ENCODE measurements at regions not wholly inside any gene's neighbourhood (a gene's known extent, or its start where the extent isn't known, plus 50 kb on each side); places are given as distances from the start of the nearest gene placed in this dataset.
"Not testable (repeated sequence)": the region's sequence is repeated elsewhere in the genome, so short reads cannot be mapped to it uniquely, and the experiment has no call there.

DNA sequence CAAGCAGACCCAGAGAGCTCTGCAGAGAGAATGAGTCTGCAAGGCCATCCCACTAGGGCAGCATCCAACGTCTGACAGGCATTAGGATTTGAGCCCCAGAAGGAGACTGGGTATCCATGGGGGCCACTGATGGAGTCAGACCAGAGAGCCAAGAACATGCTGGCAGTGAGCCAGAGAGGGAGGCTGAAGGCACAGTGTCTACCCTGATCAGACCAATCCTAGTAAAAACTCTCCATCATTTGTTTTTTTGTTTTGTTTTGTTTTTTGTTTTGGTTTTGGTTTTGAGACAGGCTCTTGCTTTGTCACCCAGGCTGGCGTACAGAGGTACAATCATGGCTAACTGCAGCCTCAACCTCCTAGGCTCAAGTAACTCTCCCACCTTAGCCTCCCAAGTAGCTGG, 133.1 kb upstream of the LYZL2 start:
- DNase-seq, result no peak

DNA sequence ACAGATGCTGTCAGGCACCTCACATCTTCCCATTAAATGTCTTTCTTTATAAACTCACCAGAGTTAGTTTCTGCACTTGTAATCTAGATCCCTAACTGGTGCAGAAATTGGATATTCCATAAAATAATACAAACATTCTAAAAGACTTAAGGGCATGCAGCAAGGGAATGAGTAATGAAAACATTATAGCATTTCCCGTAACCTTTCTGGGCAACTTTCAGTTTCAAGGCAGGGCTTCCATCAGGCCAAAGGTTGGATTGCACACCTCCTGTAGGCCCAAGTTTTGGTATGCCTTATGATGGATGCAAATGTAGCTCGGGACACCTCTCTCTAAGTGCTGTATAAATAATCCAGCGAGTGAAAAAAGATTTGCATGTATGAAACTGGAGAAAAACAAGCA, 129.9 kb upstream of the LYZL2 start:
- DNase-seq, result no peak

DNA sequence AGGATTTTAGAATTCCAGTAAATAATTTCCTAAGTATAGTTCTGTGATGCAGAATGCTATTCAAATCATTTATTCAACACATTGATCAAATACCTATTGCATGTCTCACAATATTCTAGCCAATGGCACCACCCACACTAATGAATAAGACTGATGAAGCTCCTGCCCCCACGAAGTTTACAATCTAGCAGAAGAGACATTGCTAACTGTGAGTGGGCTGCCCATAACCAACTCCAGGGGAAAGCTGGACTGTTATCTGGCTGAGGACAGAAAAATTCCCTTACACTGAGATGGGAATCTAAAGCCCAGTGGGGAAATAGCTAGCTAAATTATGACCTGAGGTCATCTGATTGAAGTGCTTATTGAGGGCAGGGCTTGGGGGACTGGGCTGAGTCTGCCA, 128.8 kb upstream of the LYZL2 start:
- DNase-seq, result no peak

- DNase-seq, result no peak
Observed at GRCh38 chr10:30756896-30757295, 127.3 kb upstream of the LYZL2 start.

GRCh38 chr10:30756151-30756550, 126.6 kb upstream of the LYZL2 start:
- DNase-seq, result no peak

DNA sequence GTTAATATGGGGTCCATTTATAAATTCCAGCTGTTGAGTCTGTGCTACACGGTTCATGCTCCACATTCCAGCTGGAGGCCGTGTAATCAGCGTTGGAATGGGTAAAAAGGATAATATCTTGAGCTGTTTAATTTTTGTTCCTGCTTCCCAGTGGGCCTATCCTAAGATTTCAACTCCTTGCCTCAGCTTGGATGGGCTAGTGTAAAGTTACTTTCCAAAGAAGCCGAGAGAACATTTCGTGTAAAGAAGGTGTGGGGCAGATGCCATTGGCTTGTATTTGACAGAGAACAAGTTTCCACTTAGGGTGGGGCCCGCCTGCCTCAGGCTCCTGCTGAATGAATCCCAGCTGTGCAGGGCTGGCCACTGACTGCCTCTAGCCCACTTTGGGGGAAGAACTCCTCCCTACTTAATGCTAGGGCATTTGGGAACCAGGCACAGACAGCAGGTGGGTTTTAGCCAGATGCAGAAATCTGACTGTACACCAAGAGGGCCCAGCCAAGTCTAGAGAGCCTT, 125.9 kb upstream of the LYZL2 start:
- no peak for DNase-seq

- DNase-seq, result no peak
Observed at GRCh38 chr10:30752481-30752881, 122.9 kb upstream of the LYZL2 start.

GRCh38 chr10:30751678-30752331, 122.3 kb upstream of the LYZL2 start:
- no peak for DNase-seq

- no peak for DNase-seq
Observed at GRCh38 chr10:30750971-30751677, 121.6 kb upstream of the LYZL2 start.

DNA sequence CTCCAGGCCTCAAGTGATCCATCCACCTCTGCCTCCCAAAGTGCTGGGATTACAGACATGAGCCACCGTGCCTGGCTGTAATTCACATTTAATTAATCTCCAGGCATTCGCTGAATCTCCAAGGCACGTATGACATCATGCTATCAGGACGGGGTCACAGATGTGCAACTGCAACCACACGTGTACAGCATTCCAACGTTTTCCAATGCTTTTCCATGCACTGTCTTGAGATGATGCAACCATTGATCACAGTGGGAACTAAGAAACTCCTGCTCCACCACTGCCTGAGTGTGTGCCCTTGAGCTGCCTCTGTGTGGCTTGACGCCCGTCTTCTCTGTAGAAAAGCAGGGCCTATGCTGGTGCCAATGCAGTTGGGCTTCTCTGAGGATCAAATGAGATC, 119.8 kb upstream of the LYZL2 start:
- DNase-seq, result no peak

DNA sequence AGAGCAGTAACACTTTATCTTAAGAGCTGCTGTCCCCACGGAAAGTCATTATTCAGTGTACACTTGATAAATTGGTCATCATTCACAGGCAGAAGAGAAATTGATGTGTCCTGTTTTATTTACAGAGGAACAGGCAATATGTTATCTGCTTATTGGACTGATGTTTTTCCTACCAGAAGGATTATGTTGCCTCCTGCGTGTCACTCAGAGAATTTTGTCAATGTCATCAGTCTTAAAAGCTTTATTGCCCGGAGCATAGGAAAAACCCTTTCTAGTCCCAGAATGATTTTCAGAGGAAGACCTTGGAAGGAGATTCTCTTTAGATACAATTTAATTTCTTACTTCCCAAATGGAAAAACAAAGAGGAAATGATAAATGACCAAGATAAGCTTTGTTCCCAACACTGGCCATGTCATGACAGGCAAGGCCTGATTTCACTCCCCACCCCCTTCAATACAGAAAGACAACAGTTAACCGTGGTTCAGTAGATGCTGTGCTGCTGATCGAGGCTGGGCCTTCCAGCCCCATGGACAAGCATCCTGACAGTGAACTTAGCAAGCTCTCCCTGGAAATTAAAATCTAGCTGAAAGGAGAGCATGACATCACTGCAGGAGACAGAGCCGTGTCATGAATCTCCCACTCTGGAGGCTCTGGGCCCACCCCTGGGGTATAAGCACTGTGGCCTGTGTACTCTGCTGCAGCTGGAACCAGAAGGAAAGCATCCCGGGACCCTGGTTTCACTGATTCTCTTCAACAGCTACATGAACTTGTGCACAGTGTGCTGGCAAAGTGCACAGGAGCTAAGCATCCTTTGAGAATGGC, 118.8 kb upstream of the LYZL2 start:
- no peak for DNase-seq

GRCh38 chr10:30747633-30748032, 118.1 kb upstream of the LYZL2 start:
- DNase-seq, result no peak

GRCh38 chr10:30745953-30746352, 116.4 kb upstream of the LYZL2 start:
- no peak for DNase-seq

- DNase-seq, result no peak
Observed at GRCh38 chr10:30744106-30744505, 114.6 kb upstream of the LYZL2 start.

GRCh38 chr10:30743586-30743985, 114.0 kb upstream of the LYZL2 start:
- no peak for DNase-seq

GRCh38 chr10:30742471-30742870, 112.9 kb upstream of the LYZL2 start:
- no peak for DNase-seq

GRCh38 chr10:30740774-30741173, 111.2 kb upstream of the LYZL2 start:
- DNase-seq, result not testable (repeated sequence)

GRCh38 chr10:30738416-30738815, 108.9 kb upstream of the LYZL2 start:
- DNase-seq, result no peak

DNA sequence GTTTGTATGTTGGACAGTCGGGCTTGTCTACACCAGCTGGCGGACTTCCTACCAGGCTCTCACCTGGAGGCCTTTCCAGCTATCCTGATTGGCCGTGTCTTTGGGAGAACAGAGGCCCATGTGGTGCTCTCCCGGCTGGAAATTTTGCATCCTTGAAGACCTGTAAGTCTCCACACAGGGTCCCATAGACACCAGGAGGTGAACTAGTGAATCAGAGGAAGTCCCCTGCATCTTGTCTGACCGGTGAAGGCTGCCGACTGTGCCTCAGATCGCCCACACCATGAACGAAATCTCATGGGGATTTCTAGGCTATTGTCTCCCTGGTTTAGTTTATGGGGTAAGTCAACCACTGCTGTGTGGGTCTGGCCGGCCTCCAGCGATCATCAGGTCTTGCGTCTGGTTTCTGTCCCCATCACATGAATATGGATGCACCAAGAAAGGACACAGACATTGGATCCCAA, 108.4 kb upstream of the LYZL2 start:
- no peak for DNase-seq

- DNase-seq, result no peak
Observed at GRCh38 chr10:30736685-30737232, 107.2 kb upstream of the LYZL2 start.

- no peak for DNase-seq
Observed at GRCh38 chr10:30734901-30735300, 105.3 kb upstream of the LYZL2 start.

- no peak for DNase-seq
Observed at GRCh38 chr10:30732671-30733070, 103.1 kb upstream of the LYZL2 start.

DNA sequence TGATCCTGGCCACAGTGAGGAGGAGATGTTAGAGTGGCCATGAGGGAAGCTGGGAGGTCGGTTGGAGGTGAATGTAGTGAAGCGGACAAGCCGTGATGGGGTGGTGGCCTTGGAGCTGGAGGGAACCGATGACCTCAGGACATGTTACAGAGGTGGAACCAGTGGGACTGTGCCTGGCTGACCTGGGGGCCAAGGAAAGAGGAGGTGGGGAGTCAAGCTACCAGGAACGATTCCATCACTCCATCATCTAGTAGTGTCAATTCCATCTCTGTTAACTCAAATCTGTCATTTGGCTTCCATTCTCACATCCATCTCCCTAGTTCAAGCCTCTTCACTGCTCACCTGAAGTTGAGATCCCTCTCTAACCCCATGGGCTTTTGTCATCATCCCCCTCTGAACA, 102.4 kb upstream of the LYZL2 start:
- DNase-seq, result no peak

Data from NCI-H2081 treated with DMSO at 0.1 percent for 48 hours (cell line).